ENCODE measurements at regions not wholly inside any gene's neighbourhood (a gene's known extent, or its start where the extent isn't known, plus 50 kb on each side); places are given as distances from the start of the nearest gene placed in this dataset.

DNA sequence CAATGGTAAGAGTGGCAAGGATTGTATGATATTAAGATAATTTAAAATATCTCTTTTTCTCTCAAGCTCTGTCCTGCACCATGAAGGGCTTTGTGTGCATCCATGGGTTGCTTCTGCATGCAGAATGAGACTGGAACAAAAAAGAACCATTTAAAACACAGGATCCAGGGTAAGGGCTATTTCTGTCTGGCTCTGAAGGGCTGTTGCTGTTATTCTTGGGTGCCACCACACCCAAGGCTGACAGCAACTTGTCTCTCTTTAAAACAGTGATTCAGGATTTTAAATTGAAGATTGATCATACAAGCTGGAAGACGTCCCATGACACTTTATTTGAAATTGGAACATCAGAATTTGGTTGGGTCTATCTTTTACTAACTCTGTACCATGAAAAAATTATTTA, 268.8 kb upstream of the CNTN3 start:
- TF ChIP-seq POLR2AphosphoS5 (IDR thresholded peaks at IDR 0.05; ENCODE audit: low read depth, low read length) (no peak), RAD21 (IDR thresholded peaks at IDR 0.05; ENCODE audit: low read depth) (no peak), SIN3A (IDR thresholded peaks at IDR 0.05; ENCODE audit: low read depth) (no peak), YY1 (IDR thresholded peaks at IDR 0.05; ENCODE audit: extremely low read depth, insufficient replicate concordance, low read depth, low read length) (no peak), POLR2A (IDR thresholded peaks at IDR 0.05; ENCODE audit: borderline replicate concordance, extremely low read depth, insufficient read depth, insufficient read length) (no peak), EZH2 (IDR thresholded peaks at IDR 0.05) (no peak), ELF1 (IDR thresholded peaks at IDR 0.05; ENCODE audit: borderline replicate concordance, low read depth) (no peak)
- TF ChIP-seq, protein P1, sequence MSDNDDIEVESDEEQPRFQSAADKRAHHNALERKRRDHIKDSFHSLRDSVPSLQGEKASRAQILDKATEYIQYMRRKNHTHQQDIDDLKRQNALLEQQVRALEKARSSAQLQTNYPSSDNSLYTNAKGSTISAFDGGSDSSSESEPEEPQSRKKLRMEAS (IDR thresholded peaks at IDR 0.05), result no peak
- TF ChIP-seq, protein P2, sequence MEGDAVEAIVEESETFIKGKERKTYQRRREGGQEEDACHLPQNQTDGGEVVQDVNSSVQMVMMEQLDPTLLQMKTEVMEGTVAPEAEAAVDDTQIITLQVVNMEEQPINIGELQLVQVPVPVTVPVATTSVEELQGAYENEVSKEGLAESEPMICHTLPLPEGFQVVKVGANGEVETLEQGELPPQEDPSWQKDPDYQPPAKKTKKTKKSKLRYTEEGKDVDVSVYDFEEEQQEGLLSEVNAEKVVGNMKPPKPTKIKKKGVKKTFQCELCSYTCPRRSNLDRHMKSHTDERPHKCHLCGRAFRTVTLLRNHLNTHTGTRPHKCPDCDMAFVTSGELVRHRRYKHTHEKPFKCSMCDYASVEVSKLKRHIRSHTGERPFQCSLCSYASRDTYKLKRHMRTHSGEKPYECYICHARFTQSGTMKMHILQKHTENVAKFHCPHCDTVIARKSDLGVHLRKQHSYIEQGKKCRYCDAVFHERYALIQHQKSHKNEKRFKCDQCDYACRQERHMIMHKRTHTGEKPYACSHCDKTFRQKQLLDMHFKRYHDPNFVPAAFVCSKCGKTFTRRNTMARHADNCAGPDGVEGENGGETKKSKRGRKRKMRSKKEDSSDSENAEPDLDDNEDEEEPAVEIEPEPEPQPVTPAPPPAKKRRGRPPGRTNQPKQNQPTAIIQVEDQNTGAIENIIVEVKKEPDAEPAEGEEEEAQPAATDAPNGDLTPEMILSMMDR (IDR thresholded peaks at IDR 0.05 in 2 of 3, conservative IDR thresholded peaks at IDR 0.05 in 1 of 3; ENCODE audit: borderline replicate concordance in 1 of 3, insufficient read depth in 1 of 3, low read depth in 2 of 3, low read length in 2 of 3), result no peak

Data from HCT116 (cell line).